ENCODE measurements at regions not wholly inside any gene's neighbourhood (a gene's known extent, or its start where the extent isn't known, plus 50 kb on each side); places are given as distances from the start of the nearest gene placed in this dataset.
"Not testable (repeated sequence)": the region's sequence is repeated elsewhere in the genome, so short reads cannot be mapped to it uniquely, and the experiment has no call there.

- Histone ChIP-seq H3K79me1 (ENCODE audit: insufficient read depth, low read depth, low read length, poor library complexity, severe bottlenecking) (no peaks in the 10 kb centered on the region), H2BK20ac (ENCODE audit: low read depth, low read length, poor library complexity, severe bottlenecking) (no peak overlapping the region), H2BK120ac (ENCODE audit: low read depth, low read length, poor library complexity, severe bottlenecking) (no peak overlapping the region), H3K4me2 (ENCODE audit: insufficient read depth, insufficient read length, low read length) (no peak overlapping the region), H2AFZ (ENCODE audit: low read length) (peak overlapping the region; percentile 40), H3K56ac (ENCODE audit: insufficient read length, low read depth, low read length) (no peak overlapping the region), H4K5ac (ENCODE audit: insufficient read length, low read depth, low read length) (no peak overlapping the region), H3K79me2 (ENCODE audit: insufficient read depth, low read length) (no peaks in the 10 kb centered on the region), H2AK5ac (ENCODE audit: insufficient read length, low read length) (no peak overlapping the region), H3K27me3 (ENCODE audit: insufficient read depth, low read length) (no peaks in the 10 kb centered on the region), H2BK12ac (ENCODE audit: insufficient read length, low read depth, low read length) (no peak overlapping the region), H3K9ac (ENCODE audit: extremely low read depth, insufficient read length, low read length) (no peak overlapping the region), H2BK15ac (ENCODE audit: low read depth, low read length) (no peak overlapping the region), H3K4me1 (ENCODE audit: insufficient read depth, low read length) (no peaks in the 10 kb centered on the region), H3K9me3 (ENCODE audit: control insufficient read depth, low read depth, low read length) (no peaks in the 10 kb centered on the region), H2BK5ac (ENCODE audit: insufficient read length, low read length) (no peak overlapping the region), H3K18ac (ENCODE audit: insufficient read length, low read depth, low read length) (no peak overlapping the region), H3K14ac (ENCODE audit: insufficient read depth, low read length) (no peak overlapping the region), H3K27ac (ENCODE audit: insufficient read length, low read depth, low read length) (no peak overlapping the region), H3K23ac (ENCODE audit: insufficient read length, low read depth, low read length) (no peak overlapping the region), H4K8ac (replicated peaks; ENCODE audit: insufficient read length, low read depth, low read length) (no peak overlapping the region), H4K91ac (ENCODE audit: insufficient read length, low read depth, low read length) (no peak overlapping the region), H3T11ph (ENCODE audit: low read length) (no peak overlapping the region), H4K20me1 (ENCODE audit: control insufficient read depth, insufficient read depth, insufficient read length) (no peaks in the 10 kb centered on the region), H3K4ac (ENCODE audit: low read depth, low read length) (no peak overlapping the region), H3K23me2 (ENCODE audit: insufficient read length, low read depth, low read length, poor library complexity, severe bottlenecking) (no peaks in the 10 kb centered on the region)
- H3K4me1 Mint-ChIP-seq: no peaks in the 10 kb centered on the region
- H3K27ac Mint-ChIP-seq: no peak overlapping the region
- peaks cover 1 to 2% (median 1%) of the 10 kb centered on the region in 3 experiments; a peak in 6 of 7 replicates for H3K36me3 Mint-ChIP-seq (ENCODE audit: insufficient read depth in 1 of 3, low read depth in 3 of 3)
- TF ChIP-seq, protein P1, sequence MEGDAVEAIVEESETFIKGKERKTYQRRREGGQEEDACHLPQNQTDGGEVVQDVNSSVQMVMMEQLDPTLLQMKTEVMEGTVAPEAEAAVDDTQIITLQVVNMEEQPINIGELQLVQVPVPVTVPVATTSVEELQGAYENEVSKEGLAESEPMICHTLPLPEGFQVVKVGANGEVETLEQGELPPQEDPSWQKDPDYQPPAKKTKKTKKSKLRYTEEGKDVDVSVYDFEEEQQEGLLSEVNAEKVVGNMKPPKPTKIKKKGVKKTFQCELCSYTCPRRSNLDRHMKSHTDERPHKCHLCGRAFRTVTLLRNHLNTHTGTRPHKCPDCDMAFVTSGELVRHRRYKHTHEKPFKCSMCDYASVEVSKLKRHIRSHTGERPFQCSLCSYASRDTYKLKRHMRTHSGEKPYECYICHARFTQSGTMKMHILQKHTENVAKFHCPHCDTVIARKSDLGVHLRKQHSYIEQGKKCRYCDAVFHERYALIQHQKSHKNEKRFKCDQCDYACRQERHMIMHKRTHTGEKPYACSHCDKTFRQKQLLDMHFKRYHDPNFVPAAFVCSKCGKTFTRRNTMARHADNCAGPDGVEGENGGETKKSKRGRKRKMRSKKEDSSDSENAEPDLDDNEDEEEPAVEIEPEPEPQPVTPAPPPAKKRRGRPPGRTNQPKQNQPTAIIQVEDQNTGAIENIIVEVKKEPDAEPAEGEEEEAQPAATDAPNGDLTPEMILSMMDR (conservative IDR thresholded peaks at IDR 0.05): no peak
- no peak for DNase-seq
- peaks cover 4% of the 10 kb centered on the region in 2 experiments; a peak in 4 of 5 replicates for H3K9me3 Mint-ChIP-seq
- no peaks in the 10 kb centered on the region for H3K27me3 Mint-ChIP-seq (ENCODE audit: low read depth)
- no peak overlapping the region for H3K4me3 Mint-ChIP-seq
These were observed 1036.9 kb downstream of the EFNA5 start for GRCh38 chr5:106633825-106634224.

- not testable (repeated sequence) for H3K4me1 Mint-ChIP-seq; DNase-seq; H3K23ac ChIP-seq (ENCODE audit: insufficient read length, low read depth, low read length); H3K9me3 ChIP-seq (ENCODE audit: control insufficient read depth, low read depth, low read length); H3K4me2 ChIP-seq (ENCODE audit: insufficient read depth, insufficient read length, low read length); H3K4ac ChIP-seq (ENCODE audit: low read depth, low read length); H3K79me2 ChIP-seq (ENCODE audit: insufficient read depth, low read length); H3K27me3 Mint-ChIP-seq (ENCODE audit: low read depth); H3K14ac ChIP-seq (ENCODE audit: insufficient read depth, low read length); H4K20me1 ChIP-seq (ENCODE audit: control insufficient read depth, insufficient read depth, insufficient read length); H3K27ac Mint-ChIP-seq; H3K27ac ChIP-seq (ENCODE audit: insufficient read length, low read depth, low read length); H2BK20ac ChIP-seq (ENCODE audit: low read depth, low read length, poor library complexity, severe bottlenecking); H4K8ac ChIP-seq (replicated peaks; ENCODE audit: insufficient read length, low read depth, low read length); H3K4me3 Mint-ChIP-seq; H3K9ac ChIP-seq (ENCODE audit: extremely low read depth, insufficient read length, low read length); H2BK15ac ChIP-seq (ENCODE audit: low read depth, low read length); H3K27me3 ChIP-seq (ENCODE audit: insufficient read depth, low read length); H3K23me2 ChIP-seq (ENCODE audit: insufficient read length, low read depth, low read length, poor library complexity, severe bottlenecking); H2AK5ac ChIP-seq (ENCODE audit: insufficient read length, low read length); H3K18ac ChIP-seq (ENCODE audit: insufficient read length, low read depth, low read length); H4K91ac ChIP-seq (ENCODE audit: insufficient read length, low read depth, low read length); H3K4me1 ChIP-seq (ENCODE audit: insufficient read depth, low read length); H2BK120ac ChIP-seq (ENCODE audit: low read depth, low read length, poor library complexity, severe bottlenecking); H3T11ph ChIP-seq (ENCODE audit: low read length); H2BK5ac ChIP-seq (ENCODE audit: insufficient read length, low read length); H3K79me1 ChIP-seq (ENCODE audit: insufficient read depth, low read depth, low read length, poor library complexity, severe bottlenecking); H2BK12ac ChIP-seq (ENCODE audit: insufficient read length, low read depth, low read length); H3K56ac ChIP-seq (ENCODE audit: insufficient read length, low read depth, low read length); H2AFZ ChIP-seq (ENCODE audit: low read length); H4K5ac ChIP-seq (ENCODE audit: insufficient read length, low read depth, low read length)
- WGBS (ENCODE audit: extremely low coverage, insufficient read length, low lambda C conversion rate): no CpG with 5 or more reads among the region's 17 CpGs
- H3K9me3 Mint-ChIP-seq: peaks cover 12 to 16% of the 10 kb centered on the region in 2 experiments
- H3K36me3 Mint-ChIP-seq (ENCODE audit: insufficient read depth in 1 of 3, low read depth in 3 of 3): peaks cover 5 to 15% (median 11%) of the 10 kb centered on the region in 3 experiments; a peak in 6 of 7 replicates
These were observed 1042.3 kb downstream of the EFNA5 start for GRCh38 chr5:106628456-106628855.
